ENCODE measurements at regions not wholly inside any gene's neighbourhood (a gene's known extent, or its start where the extent isn't known, plus 50 kb on each side); places are given as distances from the start of the nearest gene placed in this dataset.

DNA sequence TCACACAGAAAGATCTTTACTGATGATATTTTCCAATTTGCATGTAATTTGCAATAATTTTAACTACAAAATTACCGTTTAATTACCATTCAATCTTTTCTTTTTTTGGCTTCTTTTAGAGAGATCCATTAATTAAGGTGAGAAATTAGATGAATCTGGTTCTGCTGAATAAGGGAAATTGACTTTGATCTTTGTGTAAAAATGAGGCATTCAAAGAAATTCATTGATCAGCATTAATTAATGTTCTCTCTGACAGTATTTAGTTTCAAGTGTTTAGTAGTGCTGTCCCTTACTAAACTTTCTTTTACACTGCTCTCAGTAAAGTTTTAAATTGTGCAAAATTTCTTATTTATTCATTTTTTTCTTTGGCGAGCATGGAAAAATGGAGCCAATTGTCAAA is 97.2 kb upstream of the KCTD8 start:
- no peak for TF ChIP-seq POLR2AphosphoS2 (IDR thresholded peaks at IDR 0.05; ENCODE audit: low read depth, low read length)
- no peak for TF ChIP-seq CEBPB (IDR thresholded peaks at IDR 0.05; ENCODE audit: borderline replicate concordance in 1 of 2, low read depth in 2 of 2, low read length in 2 of 2)
- TF ChIP-seq, protein P1, sequence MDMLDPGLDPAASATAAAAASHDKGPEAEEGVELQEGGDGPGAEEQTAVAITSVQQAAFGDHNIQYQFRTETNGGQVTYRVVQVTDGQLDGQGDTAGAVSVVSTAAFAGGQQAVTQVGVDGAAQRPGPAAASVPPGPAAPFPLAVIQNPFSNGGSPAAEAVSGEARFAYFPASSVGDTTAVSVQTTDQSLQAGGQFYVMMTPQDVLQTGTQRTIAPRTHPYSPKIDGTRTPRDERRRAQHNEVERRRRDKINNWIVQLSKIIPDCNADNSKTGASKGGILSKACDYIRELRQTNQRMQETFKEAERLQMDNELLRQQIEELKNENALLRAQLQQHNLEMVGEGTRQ (IDR thresholded peaks at IDR 0.05; ENCODE audit: borderline replicate concordance, low read depth, low read length): no peak
- TF ChIP-seq HDGF (IDR thresholded peaks at IDR 0.05): no peak
- TF ChIP-seq, protein P2, sequence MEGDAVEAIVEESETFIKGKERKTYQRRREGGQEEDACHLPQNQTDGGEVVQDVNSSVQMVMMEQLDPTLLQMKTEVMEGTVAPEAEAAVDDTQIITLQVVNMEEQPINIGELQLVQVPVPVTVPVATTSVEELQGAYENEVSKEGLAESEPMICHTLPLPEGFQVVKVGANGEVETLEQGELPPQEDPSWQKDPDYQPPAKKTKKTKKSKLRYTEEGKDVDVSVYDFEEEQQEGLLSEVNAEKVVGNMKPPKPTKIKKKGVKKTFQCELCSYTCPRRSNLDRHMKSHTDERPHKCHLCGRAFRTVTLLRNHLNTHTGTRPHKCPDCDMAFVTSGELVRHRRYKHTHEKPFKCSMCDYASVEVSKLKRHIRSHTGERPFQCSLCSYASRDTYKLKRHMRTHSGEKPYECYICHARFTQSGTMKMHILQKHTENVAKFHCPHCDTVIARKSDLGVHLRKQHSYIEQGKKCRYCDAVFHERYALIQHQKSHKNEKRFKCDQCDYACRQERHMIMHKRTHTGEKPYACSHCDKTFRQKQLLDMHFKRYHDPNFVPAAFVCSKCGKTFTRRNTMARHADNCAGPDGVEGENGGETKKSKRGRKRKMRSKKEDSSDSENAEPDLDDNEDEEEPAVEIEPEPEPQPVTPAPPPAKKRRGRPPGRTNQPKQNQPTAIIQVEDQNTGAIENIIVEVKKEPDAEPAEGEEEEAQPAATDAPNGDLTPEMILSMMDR (IDR thresholded peaks at IDR 0.05 in 2 of 3, conservative IDR thresholded peaks at IDR 0.05 in 1 of 3; ENCODE audit: control insufficient read depth in 2 of 3, extremely low read depth in 1 of 3, insufficient read depth in 1 of 3, low read depth in 3 of 3, low read length in 3 of 3): no peak
- no peak for TF ChIP-seq CHD4 (IDR thresholded peaks at IDR 0.05)
- TF ChIP-seq, protein P3, sequence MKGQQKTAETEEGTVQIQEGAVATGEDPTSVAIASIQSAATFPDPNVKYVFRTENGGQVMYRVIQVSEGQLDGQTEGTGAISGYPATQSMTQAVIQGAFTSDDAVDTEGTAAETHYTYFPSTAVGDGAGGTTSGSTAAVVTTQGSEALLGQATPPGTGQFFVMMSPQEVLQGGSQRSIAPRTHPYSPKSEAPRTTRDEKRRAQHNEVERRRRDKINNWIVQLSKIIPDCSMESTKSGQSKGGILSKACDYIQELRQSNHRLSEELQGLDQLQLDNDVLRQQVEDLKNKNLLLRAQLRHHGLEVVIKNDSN (IDR thresholded peaks at IDR 0.05; ENCODE audit: borderline replicate concordance, extremely low read length, insufficient read depth, low read depth, low read length): no peak
- TF ChIP-seq JUND (IDR thresholded peaks at IDR 0.05; ENCODE audit: low read depth, low read length): no peak
- no peak for TF ChIP-seq SUPT20H (IDR thresholded peaks at IDR 0.05; ENCODE audit: borderline replicate concordance, control insufficient read depth, low read depth, low read length)
- no peak for TF ChIP-seq TCF12 (IDR thresholded peaks at IDR 0.05; ENCODE audit: low read depth, low read length)
- TF ChIP-seq, protein P4, sequence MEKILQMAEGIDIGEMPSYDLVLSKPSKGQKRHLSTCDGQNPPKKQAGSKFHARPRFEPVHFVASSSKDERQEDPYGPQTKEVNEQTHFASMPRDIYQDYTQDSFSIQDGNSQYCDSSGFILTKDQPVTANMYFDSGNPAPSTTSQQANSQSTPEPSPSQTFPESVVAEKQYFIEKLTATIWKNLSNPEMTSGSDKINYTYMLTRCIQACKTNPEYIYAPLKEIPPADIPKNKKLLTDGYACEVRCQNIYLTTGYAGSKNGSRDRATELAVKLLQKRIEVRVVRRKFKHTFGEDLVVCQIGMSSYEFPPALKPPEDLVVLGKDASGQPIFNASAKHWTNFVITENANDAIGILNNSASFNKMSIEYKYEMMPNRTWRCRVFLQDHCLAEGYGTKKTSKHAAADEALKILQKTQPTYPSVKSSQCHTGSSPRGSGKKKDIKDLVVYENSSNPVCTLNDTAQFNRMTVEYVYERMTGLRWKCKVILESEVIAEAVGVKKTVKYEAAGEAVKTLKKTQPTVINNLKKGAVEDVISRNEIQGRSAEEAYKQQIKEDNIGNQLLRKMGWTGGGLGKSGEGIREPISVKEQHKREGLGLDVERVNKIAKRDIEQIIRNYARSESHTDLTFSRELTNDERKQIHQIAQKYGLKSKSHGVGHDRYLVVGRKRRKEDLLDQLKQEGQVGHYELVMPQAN (conservative IDR thresholded peaks at IDR 0.05): no peak

Measured in GM12878 (cell line).